Esophagus mucosa (tissue), 1 donor: ENCODE measurements at regions not wholly inside any gene's neighbourhood (a gene's known extent, or its start where the extent isn't known, plus 50 kb on each side); places are given as distances from the start of the nearest gene placed in this dataset.
"Not testable (repeated sequence)": the region's sequence is repeated elsewhere in the genome, so short reads cannot be mapped to it uniquely, and the experiment has no call there.

Source experiments
- ATAC-seq: fragments of 200-7000 bp; cut with Tn5 transposase; one replicate; pipeline ENCODE4 v1.9.1; 2020
- donor health status: DM: yes; HTN: yes; CAD: no.

- ATAC-seq: no peak
Measured at GRCh38 chr1:198986036-198986435, 347.2 kb downstream of the PTPRC start.

- no peak for ATAC-seq
Measured at GRCh38 chr1:198986442-198986841, 347.6 kb downstream of the PTPRC start.

- no peak for ATAC-seq
Measured at GRCh38 chr1:199002661-199003060, 363.8 kb downstream of the PTPRC start.

GRCh38 chr1:199007423-199007822 is 368.6 kb downstream of the PTPRC start:
- ATAC-seq: no peak

- ATAC-seq: no peak
Measured at GRCh38 chr1:199009447-199009846, 370.6 kb downstream of the PTPRC start.

GRCh38 chr1:199010492-199010891 is 371.7 kb downstream of the PTPRC start:
- no peak for ATAC-seq

GRCh38 chr1:199010933-199011332 is 372.1 kb downstream of the PTPRC start:
- no peak for ATAC-seq

GRCh38 chr1:199015799-199016198 is 377.0 kb downstream of the PTPRC start:
- ATAC-seq: no peak

GRCh38 chr1:199018471-199019135 is 379.8 kb downstream of the PTPRC start:
- ATAC-seq: no peak

- ATAC-seq: no peak
Measured at GRCh38 chr1:199020051-199020450, 381.2 kb downstream of the PTPRC start.

GRCh38 chr1:199020904-199021303 is 382.1 kb downstream of the PTPRC start:
- ATAC-seq: no peak

GRCh38 chr1:199029401-199029800 is 390.6 kb downstream of the PTPRC start:
- ATAC-seq: no peak

- no peak for ATAC-seq
Measured at GRCh38 chr1:199029855-199030254, 391.0 kb downstream of the PTPRC start.

GRCh38 chr1:199030541-199030940 is 391.7 kb downstream of the PTPRC start:
- not testable (repeated sequence) for ATAC-seq

- not testable (repeated sequence) for ATAC-seq
Measured at GRCh38 chr1:199031170-199031569, 392.3 kb downstream of the PTPRC start.

GRCh38 chr1:199032479-199032878 is 393.6 kb downstream of the PTPRC start:
- ATAC-seq: not testable (repeated sequence)

- no peak for ATAC-seq
Measured at GRCh38 chr1:199033661-199034060, 394.8 kb downstream of the PTPRC start.

- ATAC-seq: no peak
Measured at GRCh38 chr1:199038156-199038555, 399.3 kb downstream of the PTPRC start.

- ATAC-seq: no peak
Measured at GRCh38 chr1:199040076-199040905, 401.5 kb downstream of the PTPRC start.

- no peak for ATAC-seq
Measured at GRCh38 chr1:199041173-199041914, 402.5 kb downstream of the PTPRC start.

- no peak for ATAC-seq
Measured at GRCh38 chr1:199042193-199042592, 403.4 kb downstream of the PTPRC start.

- ATAC-seq: no peak
Measured at GRCh38 chr1:199044191-199044590, 405.4 kb downstream of the PTPRC start.

GRCh38 chr1:199046618-199047017 is 407.8 kb downstream of the PTPRC start:
- no peak for ATAC-seq
